ENCODE measurements at regions not wholly inside any gene's neighbourhood (a gene's known extent, or its start where the extent isn't known, plus 50 kb on each side); places are given as distances from the start of the nearest gene placed in this dataset.

GRCh38 chr20:51335329-51335841 is 207.1 kb downstream of the NFATC2 start:
- DNase-seq, result peak; percentile 99

GRCh38 chr20:51334609-51335008 is 207.9 kb downstream of the NFATC2 start:
- no peak for DNase-seq

GRCh38 chr20:51333971-51334370 is 208.5 kb downstream of the NFATC2 start:
- no peak for DNase-seq

GRCh38 chr20:51333446-51333845 is 209.1 kb downstream of the NFATC2 start:
- DNase-seq, result no peak

- no peak for DNase-seq
Observed at GRCh38 chr20:51331481-51331880, 211.0 kb downstream of the NFATC2 start.

GRCh38 chr20:51329845-51330244 is 212.7 kb downstream of the NFATC2 start:
- no peak for DNase-seq

- DNase-seq, result peak; percentile 89
Observed at GRCh38 chr20:51327251-51327841, 215.2 kb downstream of the NFATC2 start.

- peak; percentile 56 for DNase-seq
Observed at GRCh38 chr20:51326201-51326819, 216.2 kb downstream of the NFATC2 start.

- DNase-seq, result no peak
Observed at GRCh38 chr20:51322164-51322707, 220.3 kb downstream of the NFATC2 start.

GRCh38 chr20:51321343-51322163 is 221.0 kb downstream of the NFATC2 start:
- no peak for DNase-seq

GRCh38 chr20:51319522-51319921 is 223.0 kb downstream of the NFATC2 start:
- DNase-seq, result no peak

- no peak for DNase-seq
Observed at GRCh38 chr20:51318058-51318949, 224.2 kb downstream of the NFATC2 start.

GRCh38 chr20:51315390-51315789 is 227.1 kb downstream of the NFATC2 start:
- no peak for DNase-seq

GRCh38 chr20:51313358-51313827 is 229.1 kb downstream of the NFATC2 start:
- DNase-seq, result no peak

- DNase-seq, result no peak
Observed at GRCh38 chr20:51312480-51312783, 230.1 kb downstream of the NFATC2 start.

- no peak for DNase-seq
Observed at GRCh38 chr20:51311636-51312479, 230.7 kb downstream of the NFATC2 start.

- DNase-seq, result no peak
Observed at GRCh38 chr20:51310216-51310615, 232.3 kb downstream of the NFATC2 start.

GRCh38 chr20:51309128-51309527 is 233.4 kb downstream of the NFATC2 start:
- no peak for DNase-seq

GRCh38 chr20:51306521-51307358 is 235.8 kb downstream of the NFATC2 start:
- DNase-seq, result peak; percentile 62

GRCh38 chr20:51306081-51306480 is 236.4 kb downstream of the NFATC2 start:
- DNase-seq, result no peak

Measured in HCEC 1CT (cell line).